HG02970 (cell line): ENCODE measurements at regions not wholly inside any gene's neighbourhood (a gene's known extent, or its start where the extent isn't known, plus 50 kb on each side); places are given as distances from the start of the nearest gene placed in this dataset.

ENCODE experiments used
- ATAC-seq: cut with Tn5 transposase; IDR thresholded peaks from one replicate; pipeline ENCODE4 v1.9.1; 2021; ENCODE audit warnings: mild to moderate bottlenecking, moderate library complexity, moderate number of reproducible peaks; ENCODE audit not compliant: unreplicated experiment, low FRiP score

- ATAC-seq = no peak
Observed at GRCh38 chr10:8990280-8990987, 935.9 kb downstream of the GATA3 start.

- no peak for ATAC-seq
Observed at GRCh38 chr10:8992009-8992408, 937.5 kb downstream of the GATA3 start.

GRCh38 chr10:8993864-8994263 is 939.4 kb downstream of the GATA3 start:
- ATAC-seq = no peak

- no peak for ATAC-seq
Observed at GRCh38 chr10:8998751-8999150, 944.3 kb downstream of the GATA3 start.

DNA sequence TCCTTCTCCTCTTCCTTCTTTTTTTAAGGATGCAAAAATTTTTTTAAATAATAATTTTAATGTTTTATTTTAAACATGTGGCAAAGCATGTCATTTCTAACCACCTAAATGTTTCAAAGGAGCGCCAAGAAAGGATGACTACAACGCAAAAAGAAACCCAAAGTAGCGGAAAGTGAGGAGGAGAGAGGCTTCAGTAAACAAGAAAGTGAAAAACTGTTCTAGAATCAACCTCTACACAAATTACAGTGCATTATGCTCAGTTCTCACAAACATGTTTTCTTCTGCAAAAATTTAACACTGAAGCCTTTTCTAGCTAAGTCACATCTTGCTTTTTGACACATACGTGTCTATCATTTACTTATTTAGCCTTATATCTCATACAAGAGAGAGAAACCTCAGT is 948.6 kb downstream of the GATA3 start:
- no peak for ATAC-seq

DNA sequence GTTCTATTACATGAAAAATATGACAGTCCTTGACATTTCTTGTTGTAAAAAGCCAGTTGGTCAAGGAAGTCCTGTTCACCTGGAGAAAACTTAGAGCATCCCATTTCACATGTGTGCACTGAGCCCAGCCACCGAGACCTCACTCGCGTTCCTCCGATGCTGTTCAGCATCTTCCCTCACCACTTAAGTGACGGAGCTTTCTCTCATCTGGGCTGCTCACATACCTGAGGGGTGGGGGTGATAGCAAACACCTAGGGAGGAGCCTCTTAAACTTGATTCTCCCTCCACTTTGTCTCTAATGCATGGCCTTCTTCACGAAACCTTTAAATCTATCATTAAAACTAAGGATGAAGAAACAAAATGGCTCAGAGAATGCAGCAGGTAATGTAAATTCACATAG is 950.2 kb downstream of the GATA3 start:
- ATAC-seq = no peak

DNA sequence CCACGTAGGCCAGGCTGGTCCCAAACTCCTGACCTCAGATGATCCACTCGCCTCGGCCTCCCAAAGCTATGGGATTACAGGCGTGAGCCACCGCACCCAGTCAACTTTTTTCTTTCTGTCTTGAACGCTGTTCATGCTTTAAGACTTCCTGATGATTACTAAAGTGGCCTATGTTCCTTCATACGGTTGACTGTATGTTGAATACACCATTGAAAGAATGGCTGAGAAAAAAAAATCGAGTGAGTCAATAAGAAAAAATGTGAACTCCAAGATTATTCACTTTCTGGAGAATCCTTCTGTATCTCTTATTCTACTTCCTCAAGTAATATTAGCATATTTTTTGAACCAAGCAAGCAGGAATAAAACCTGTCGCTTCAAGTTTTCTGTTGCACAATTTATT is 955.0 kb downstream of the GATA3 start:
- no peak for ATAC-seq

GRCh38 chr10:9010093-9010492 is 955.6 kb downstream of the GATA3 start:
- ATAC-seq = no peak

DNA sequence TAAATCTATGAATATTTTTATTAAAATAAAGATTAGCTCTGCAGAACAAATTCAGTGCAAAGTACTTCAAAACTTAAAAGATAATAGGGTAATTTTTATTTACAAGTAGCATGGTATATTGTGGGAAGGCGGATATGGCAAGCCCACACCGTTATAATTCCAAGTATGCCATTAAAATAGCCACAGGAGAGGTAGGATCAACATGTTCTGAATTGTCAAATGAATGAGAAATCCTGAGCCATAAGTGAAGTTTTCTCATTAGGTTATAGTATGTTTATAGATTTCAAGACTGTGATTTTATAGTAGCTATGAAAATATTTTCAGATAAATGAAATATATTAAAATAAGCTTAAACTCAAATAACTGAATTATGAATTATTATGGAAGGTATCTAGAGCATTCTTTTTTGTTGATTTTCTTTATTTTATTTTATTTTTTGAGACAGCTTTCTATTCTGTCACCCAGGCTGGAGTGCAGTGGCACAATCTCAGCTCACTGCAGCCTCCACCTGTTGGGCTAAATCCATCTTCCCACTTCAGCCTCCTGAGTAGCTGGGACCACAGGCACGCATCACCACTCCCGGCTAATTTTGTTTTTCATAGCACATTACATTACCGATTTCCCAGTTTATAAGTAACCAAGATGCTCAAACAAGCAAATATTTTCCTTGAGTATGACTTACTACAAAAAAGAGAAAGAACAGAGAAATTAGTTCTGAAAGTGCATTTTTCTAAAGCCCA is 956.6 kb downstream of the GATA3 start:
- ATAC-seq = no peak

GRCh38 chr10:9012312-9012711 is 957.8 kb downstream of the GATA3 start:
- no peak for ATAC-seq

- no peak for ATAC-seq
Observed at GRCh38 chr10:9015005-9015404, 960.5 kb downstream of the GATA3 start.

GRCh38 chr10:9015447-9015846 is 961.0 kb downstream of the GATA3 start:
- no peak for ATAC-seq

DNA sequence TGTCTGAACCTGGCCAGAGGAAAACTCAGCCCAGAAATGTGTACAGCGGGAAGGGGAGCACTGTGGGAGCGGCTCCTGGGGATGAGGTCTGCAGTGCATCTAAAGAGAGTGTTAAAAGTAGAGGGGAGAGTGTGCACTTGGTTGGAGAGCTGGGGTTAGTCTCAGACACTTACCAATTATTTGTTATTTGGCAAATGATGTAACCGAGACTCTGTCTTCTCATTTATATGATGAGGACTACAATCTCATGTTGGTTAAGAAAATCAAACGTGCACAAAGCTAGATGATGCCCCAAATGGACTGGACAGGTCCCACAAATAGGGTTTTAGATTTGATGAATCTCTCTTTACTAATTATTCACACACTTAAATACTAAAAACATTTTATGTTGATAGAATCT is 962.4 kb downstream of the GATA3 start:
- no peak for ATAC-seq

DNA sequence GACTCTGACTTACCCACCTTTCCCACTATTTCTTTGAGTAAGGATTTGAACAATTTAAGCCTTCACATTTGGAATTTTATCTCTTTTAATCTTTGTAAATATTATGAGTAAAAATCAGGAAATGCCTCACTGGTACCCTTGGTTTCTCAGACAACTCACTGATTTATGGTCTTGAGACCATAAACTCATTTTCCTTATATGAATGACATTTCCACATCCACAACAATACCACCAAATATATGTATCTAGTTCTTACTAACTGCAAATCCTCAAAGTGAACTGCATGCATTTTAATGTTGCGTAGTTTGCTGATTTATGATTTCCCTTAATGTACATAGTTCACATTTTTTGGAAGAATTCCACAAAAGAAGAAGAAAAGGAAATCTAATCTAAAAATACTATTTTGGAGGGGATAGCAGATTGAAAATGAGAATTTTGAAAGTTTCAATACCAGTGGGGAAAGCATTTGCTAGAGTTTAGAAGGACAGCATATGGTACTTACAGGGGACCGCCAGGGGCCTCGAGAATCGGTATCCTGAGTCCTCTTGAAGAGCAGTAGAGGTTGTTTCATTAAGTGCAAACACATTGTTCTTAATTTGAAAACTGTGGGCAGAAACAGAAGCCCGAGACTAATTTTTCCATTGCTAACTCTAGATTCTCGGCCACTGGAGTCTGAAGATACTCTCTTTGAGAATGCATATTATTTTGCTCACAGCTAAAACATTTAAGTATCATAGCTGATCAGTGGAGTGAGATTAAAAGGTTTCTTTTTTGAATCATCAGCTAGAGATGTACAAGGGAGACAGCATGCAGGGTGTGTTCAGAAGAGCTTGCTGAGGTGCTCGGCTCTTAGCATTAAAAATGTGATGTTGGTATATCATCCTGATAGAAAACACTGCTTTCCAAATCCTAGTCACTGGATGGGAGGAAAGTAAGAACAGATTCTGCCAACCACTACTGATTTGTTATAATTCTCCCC is 964.0 kb downstream of the GATA3 start:
- no peak for ATAC-seq

- no peak for ATAC-seq
Observed at GRCh38 chr10:9023206-9023605, 968.7 kb downstream of the GATA3 start.

DNA sequence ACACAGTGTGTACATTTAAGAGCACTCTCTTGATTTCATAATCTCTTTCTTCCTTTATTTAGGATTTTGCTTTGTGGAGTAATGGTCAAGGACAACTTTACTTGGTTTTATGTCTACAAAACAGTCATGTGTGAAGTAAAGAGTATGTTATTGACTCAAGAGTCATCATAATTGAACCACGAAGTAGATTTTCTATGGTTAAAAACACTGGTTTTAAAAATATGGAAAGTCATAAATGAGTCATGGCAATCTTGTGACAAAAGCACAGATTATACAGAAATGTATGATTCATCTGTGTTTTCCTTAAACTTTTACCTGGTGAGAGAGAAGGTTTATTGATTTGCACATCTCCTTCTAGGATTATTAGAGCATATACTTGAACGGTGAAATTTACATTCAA is 969.7 kb downstream of the GATA3 start:
- no peak for ATAC-seq

DNA sequence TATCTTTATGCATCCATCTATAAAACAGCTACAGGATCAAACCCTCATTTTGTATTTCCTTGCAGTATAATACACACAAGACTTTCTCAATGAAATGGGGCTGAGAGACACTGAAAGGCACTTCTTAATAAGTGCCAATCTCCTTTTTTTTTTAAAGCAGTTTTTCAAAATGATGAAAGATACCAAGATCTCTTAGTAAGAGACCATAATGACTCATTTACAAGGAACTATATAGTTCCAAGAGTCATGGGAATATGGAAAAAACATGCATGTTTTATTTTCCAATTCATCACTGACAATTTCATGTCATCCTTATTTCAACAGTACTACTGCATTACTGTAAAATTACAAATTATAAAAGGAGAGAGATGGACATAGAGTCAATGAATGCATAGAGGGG is 973.7 kb downstream of the GATA3 start:
- no peak for ATAC-seq

GRCh38 chr10:9035355-9035754 is 980.9 kb downstream of the GATA3 start:
- ATAC-seq = no peak

- no peak for ATAC-seq
Observed at GRCh38 chr10:9036711-9037204, 982.3 kb downstream of the GATA3 start.

- no peak for ATAC-seq
Observed at GRCh38 chr10:9038146-9038714, 983.7 kb downstream of the GATA3 start.
